ENCODE measurements at regions not wholly inside any gene's neighbourhood (a gene's known extent, or its start where the extent isn't known, plus 50 kb on each side); places are given as distances from the start of the nearest gene placed in this dataset.

GRCh38 chr14:76677534-76678145 is 83.6 kb upstream of the VASH1 start:
- Histone ChIP-seq H3K36me3 (no peaks in the 10 kb centered on the region), H3K27me3 (no peaks in the 10 kb centered on the region), H3K4me3 (no peak overlapping the region), H3K9me3 (peaks cover 3% of the 10 kb centered on the region), H3K27ac (no peak overlapping the region), H3K4me1 (no peaks in the 10 kb centered on the region)
- intact Hi-C loops (cut with DNase I), result no loop called here
- peak; percentile 25 to 70 for DNase-seq (ENCODE audit: extremely low spot score in 2 of 2)
- TF ChIP-seq, protein P1, sequence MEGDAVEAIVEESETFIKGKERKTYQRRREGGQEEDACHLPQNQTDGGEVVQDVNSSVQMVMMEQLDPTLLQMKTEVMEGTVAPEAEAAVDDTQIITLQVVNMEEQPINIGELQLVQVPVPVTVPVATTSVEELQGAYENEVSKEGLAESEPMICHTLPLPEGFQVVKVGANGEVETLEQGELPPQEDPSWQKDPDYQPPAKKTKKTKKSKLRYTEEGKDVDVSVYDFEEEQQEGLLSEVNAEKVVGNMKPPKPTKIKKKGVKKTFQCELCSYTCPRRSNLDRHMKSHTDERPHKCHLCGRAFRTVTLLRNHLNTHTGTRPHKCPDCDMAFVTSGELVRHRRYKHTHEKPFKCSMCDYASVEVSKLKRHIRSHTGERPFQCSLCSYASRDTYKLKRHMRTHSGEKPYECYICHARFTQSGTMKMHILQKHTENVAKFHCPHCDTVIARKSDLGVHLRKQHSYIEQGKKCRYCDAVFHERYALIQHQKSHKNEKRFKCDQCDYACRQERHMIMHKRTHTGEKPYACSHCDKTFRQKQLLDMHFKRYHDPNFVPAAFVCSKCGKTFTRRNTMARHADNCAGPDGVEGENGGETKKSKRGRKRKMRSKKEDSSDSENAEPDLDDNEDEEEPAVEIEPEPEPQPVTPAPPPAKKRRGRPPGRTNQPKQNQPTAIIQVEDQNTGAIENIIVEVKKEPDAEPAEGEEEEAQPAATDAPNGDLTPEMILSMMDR (IDR thresholded peaks at IDR 0.05), result no peak
- TF ChIP-seq POLR2AphosphoS5 (IDR thresholded peaks at IDR 0.05; ENCODE audit: insufficient read depth in 1 of 2, low read depth in 1 of 2) (no peak), POLR2A (IDR thresholded peaks at IDR 0.05) (no peak)

DNA sequence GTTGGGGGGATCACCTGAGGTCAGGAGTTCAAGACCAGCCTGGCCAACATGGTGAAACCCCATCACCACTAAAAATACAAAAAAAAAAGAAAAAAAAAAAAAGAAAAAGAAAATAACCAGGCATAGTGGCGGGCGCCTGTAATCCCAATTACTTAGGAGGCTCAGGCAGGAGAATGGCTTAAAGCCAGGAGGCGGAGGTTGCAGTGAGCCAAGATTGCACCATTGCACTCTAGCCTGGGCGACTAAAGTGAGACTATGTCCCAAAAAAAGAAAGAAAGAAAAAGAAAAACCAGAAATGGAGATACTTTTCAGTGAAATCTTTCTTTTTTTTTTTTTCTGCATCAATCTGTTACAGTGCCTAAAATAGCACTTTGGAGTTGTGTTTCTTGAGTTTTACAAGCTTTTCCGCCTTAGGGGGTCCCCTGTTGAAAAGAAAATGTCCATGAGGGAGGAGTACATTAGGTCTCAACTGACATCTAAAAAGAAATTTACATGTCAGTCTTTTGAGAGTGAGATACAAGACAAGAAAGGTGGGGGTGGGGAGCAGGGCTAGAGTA is 82.9 kb upstream of the VASH1 start:
- no peaks in the 10 kb centered on the region for H3K4me1 ChIP-seq
- no peak overlapping the region for H3K4me3 ChIP-seq
- H3K27ac ChIP-seq, result no peak overlapping the region
- intact Hi-C loops (cut with DNase I), result no loop called here
- no peaks in the 10 kb centered on the region for H3K36me3 ChIP-seq
- H3K9me3 ChIP-seq, result peaks cover 3% of the 10 kb centered on the region
- no peak for TF ChIP-seq POLR2A (IDR thresholded peaks at IDR 0.05)
- TF ChIP-seq POLR2AphosphoS5 (IDR thresholded peaks at IDR 0.05; ENCODE audit: insufficient read depth in 1 of 2, low read depth in 1 of 2), result no peak
- TF ChIP-seq, protein P1 (IDR thresholded peaks at IDR 0.05), result no peak
- H3K27me3 ChIP-seq, result no peaks in the 10 kb centered on the region
- DNase-seq (ENCODE audit: extremely low spot score in 2 of 2), result peak in 1 of 2 donors; percentile 3

DNA sequence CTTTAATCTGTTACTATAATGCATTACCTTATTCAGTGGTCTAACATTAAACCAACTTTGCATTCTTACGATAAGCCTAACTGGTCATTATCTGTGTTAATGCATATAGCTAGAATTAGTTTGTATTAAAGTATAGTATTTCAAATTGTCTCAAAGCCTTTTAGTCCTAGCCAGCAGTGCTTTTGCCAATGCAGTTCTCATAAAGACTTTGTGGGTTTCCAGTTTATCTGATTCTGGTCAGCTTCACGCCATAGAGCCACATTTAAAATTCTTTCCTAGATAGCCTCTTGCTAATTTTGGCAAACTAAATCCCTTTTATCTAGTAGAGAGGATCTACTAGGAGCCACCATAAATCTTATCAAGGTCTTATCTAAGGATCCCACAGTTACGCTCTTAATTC is 78.9 kb upstream of the VASH1 start:
- no peaks in the 10 kb centered on the region for H3K4me1 ChIP-seq
- TF ChIP-seq POLR2A (IDR thresholded peaks at IDR 0.05) (no peak), POLR2AphosphoS5 (IDR thresholded peaks at IDR 0.05; ENCODE audit: insufficient read depth in 1 of 2, low read depth in 1 of 2) (no peak)
- TF ChIP-seq, protein P1 (IDR thresholded peaks at IDR 0.05), result no peak
- intact Hi-C loops (cut with DNase I), result no loop called here
- no peak overlapping the region for H3K4me3 ChIP-seq
- DNase-seq (ENCODE audit: extremely low spot score in 2 of 2), result no peak
- H3K27me3 ChIP-seq, result no peaks in the 10 kb centered on the region
- no peaks in the 10 kb centered on the region for H3K36me3 ChIP-seq
- H3K9me3 ChIP-seq, result peaks cover 3% of the 10 kb centered on the region
- H3K27ac ChIP-seq, result no peak overlapping the region

- DNase-seq (ENCODE audit: extremely low spot score in 2 of 2), result no peak
- Histone ChIP-seq H3K9me3 (peaks cover 7% of the 10 kb centered on the region), H3K4me1 (no peaks in the 10 kb centered on the region), H3K27ac (no peak overlapping the region), H3K36me3 (no peaks in the 10 kb centered on the region), H3K4me3 (no peak overlapping the region), H3K27me3 (no peaks in the 10 kb centered on the region)
- TF ChIP-seq, protein P1 (IDR thresholded peaks at IDR 0.05), result no peak
- intact Hi-C loops (cut with DNase I), result no loop called here
These were observed 74.6 kb upstream of the VASH1 start for GRCh38 chr14:76686646-76687045.

DNA sequence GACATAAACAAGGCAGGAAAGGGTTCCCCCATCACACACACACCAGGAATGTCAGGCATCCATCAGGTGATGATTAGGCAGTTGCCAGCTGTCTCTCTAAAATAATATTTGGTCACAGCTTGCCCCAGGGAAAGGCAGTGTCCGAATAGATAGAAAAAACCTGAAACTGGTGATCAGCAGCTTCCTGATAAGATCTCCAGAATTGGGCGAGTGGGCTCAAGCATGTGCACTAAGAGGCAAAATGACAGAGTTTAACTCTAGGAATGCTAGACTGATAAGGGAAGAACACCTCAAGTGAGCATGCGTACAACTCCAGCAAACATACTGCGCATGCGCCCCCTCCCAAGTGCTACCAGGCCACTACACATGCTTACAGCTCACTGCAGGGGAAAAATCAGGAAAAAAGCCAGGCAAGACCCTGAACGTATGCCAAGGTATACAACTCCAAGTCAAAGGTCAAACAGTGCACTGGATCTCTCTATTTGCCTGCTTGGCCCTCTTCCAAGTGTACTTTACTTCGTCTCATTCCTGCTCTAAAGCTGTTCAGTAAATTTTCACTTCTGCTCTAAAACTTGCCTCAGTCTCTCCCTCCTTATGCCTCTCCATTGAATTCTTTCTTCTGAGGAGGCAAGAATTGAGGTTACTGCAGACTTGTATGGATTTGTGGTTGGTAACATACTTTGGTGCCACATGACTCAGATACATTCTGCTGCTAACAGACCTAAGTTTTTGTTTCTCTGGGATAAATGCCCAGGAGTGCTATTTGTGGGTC is 73.5 kb upstream of the VASH1 start:
- no peak overlapping the region for H3K27ac ChIP-seq
- TF ChIP-seq POLR2AphosphoS5 (IDR thresholded peaks at IDR 0.05; ENCODE audit: insufficient read depth in 1 of 2, low read depth in 1 of 2) (no peak), POLR2A (IDR thresholded peaks at IDR 0.05) (no peak)
- TF ChIP-seq, protein P1 (IDR thresholded peaks at IDR 0.05), result no peak
- no peaks in the 10 kb centered on the region for H3K27me3 ChIP-seq
- intact Hi-C loops (cut with DNase I), result no loop called here
- H3K4me3 ChIP-seq, result no peak overlapping the region
- no peak for DNase-seq (ENCODE audit: extremely low spot score in 2 of 2)
- H3K36me3 ChIP-seq, result no peaks in the 10 kb centered on the region
- peaks cover 4% of the 10 kb centered on the region for H3K9me3 ChIP-seq
- H3K4me1 ChIP-seq, result no peaks in the 10 kb centered on the region

All from vagina (tissue), 2 donors.